Uterus (tissue), 2 donors: ENCODE measurements at regions not wholly inside any gene's neighbourhood (a gene's known extent, or its start where the extent isn't known, plus 50 kb on each side); places are given as distances from the start of the nearest gene placed in this dataset.

Experiments
- CTCF ChIP-seq, 4 experiments: fragments of 200-600 bp in 2 of 4; fragments of 450-650 bp in 2 of 4; sonication (generic) in 2 of 4; IDR thresholded peaks; one replicate each; pipeline ENCODE4 v1.5.1; 2016 to 2019; ENCODE audit warnings: antibody characterized with exemption in 4 of 4, mild to moderate bottlenecking in 2 of 4, moderate library complexity in 1 of 4
- POLR2A ChIP-seq, 2 donors: fragments of 450-650 bp; IDR thresholded peaks; one replicate each; pipeline ENCODE4 v1.6.1; 2016; ENCODE audit warnings: antibody characterized with exemption in 2 of 2, mild to moderate bottlenecking in 1 of 2, moderate library complexity in 1 of 2

GRCh38 chr14:104372390-104373054 is 207.0 kb upstream of the C14orf180 start:
- TF ChIP-seq CTCF (IDR thresholded peaks at IDR 0.05) (no peak), POLR2A (IDR thresholded peaks at IDR 0.05) (no peak)
